ENCODE measurements at regions not wholly inside any gene's neighbourhood (a gene's known extent, or its start where the extent isn't known, plus 50 kb on each side); places are given as distances from the start of the nearest gene placed in this dataset.

- no peak overlapping the region for H3K4me3 ChIP-seq (ENCODE audit: low read depth, low read length, poor library complexity, severe bottlenecking)
- TF ChIP-seq EZH2 (IDR thresholded peaks at IDR 0.05; ENCODE audit: borderline replicate concordance, low read depth, low read length, poor library complexity, severe bottlenecking), result no peak
- no peak for TF ChIP-seq CTCF (conservative IDR thresholded peaks at IDR 0.05; ENCODE audit: low read depth, low read length)
- no peaks in the 10 kb centered on the region for H3K36me3 ChIP-seq (ENCODE audit: insufficient read depth, low read length, poor library complexity, severe bottlenecking)
- ChIA-PET POLR2A (ENCODE audit: low non-redundant PET) (interaction anchor here (0.5 kb wide), 1 partner anchor 57 kb away, joined by 3 read pairs; no protein-coding TSS in a partner anchor), CTCF (no interaction called here)
- no TSS peak for BruUV-seq (replicated peaks)
- no peaks in the 10 kb centered on the region for H3K27me3 ChIP-seq (replicated peaks; ENCODE audit: insufficient read depth, low read depth, low read length, poor library complexity)
- no peak for DNase-seq (ENCODE audit: low spot score)
- H3K4me1 ChIP-seq (ENCODE audit: insufficient read depth, low read length, poor library complexity, severe bottlenecking), result no peaks in the 10 kb centered on the region
- intact Hi-C loops (cut with micrococcal nuclease; ENCODE audit: unreplicated experiment), result no loop called here
- H3K27ac ChIP-seq (ENCODE audit: low read depth, low read length, poor library complexity, severe bottlenecking), result no peak overlapping the region
- H3K9me3 ChIP-seq (ENCODE audit: low read depth, low read length, poor library complexity, severe bottlenecking), result no peaks in the 10 kb centered on the region
Observed at GRCh38 chr1:234666761-234667160, 56.8 kb upstream of the IRF2BP2 start.

GRCh38 chr1:234665975-234666605 lies 56.1 kb upstream of the IRF2BP2 start:
- Histone ChIP-seq H3K36me3 (ENCODE audit: insufficient read depth, low read length, poor library complexity, severe bottlenecking) (no peaks in the 10 kb centered on the region), H3K27me3 (replicated peaks; ENCODE audit: insufficient read depth, low read depth, low read length, poor library complexity) (no peaks in the 10 kb centered on the region), H3K4me1 (ENCODE audit: insufficient read depth, low read length, poor library complexity, severe bottlenecking) (no peaks in the 10 kb centered on the region), H3K4me3 (ENCODE audit: low read depth, low read length, poor library complexity, severe bottlenecking) (no peak overlapping the region), H3K27ac (ENCODE audit: low read depth, low read length, poor library complexity, severe bottlenecking) (no peak overlapping the region), H3K9me3 (ENCODE audit: low read depth, low read length, poor library complexity, severe bottlenecking) (no peaks in the 10 kb centered on the region)
- intact Hi-C loops (cut with micrococcal nuclease; ENCODE audit: unreplicated experiment), result no loop called here
- no peak for DNase-seq (ENCODE audit: low spot score)
- BruUV-seq (replicated peaks), result no TSS peak
- TF ChIP-seq EZH2 (IDR thresholded peaks at IDR 0.05; ENCODE audit: borderline replicate concordance, low read depth, low read length, poor library complexity, severe bottlenecking) (no peak), CTCF (conservative IDR thresholded peaks at IDR 0.05; ENCODE audit: low read depth, low read length) (no peak)
- ChIA-PET CTCF (no interaction called here), POLR2A (ENCODE audit: low non-redundant PET) (interaction anchor here (0.5 kb wide), 1 partner anchor 58 kb away, joined by 3 read pairs; no protein-coding TSS in a partner anchor)

- no peak overlapping the region for H3K27ac ChIP-seq (ENCODE audit: low read depth, low read length, poor library complexity, severe bottlenecking)
- POLR2A ChIA-PET (ENCODE audit: low non-redundant PET), result no interaction called here
- no peaks in the 10 kb centered on the region for H3K4me1 ChIP-seq (ENCODE audit: insufficient read depth, low read length, poor library complexity, severe bottlenecking)
- no peak for TF ChIP-seq EZH2 (IDR thresholded peaks at IDR 0.05; ENCODE audit: borderline replicate concordance, low read depth, low read length, poor library complexity, severe bottlenecking)
- TF ChIP-seq CTCF (conservative IDR thresholded peaks at IDR 0.05; ENCODE audit: low read depth, low read length), result no peak
- no TSS peak for BruUV-seq (replicated peaks)
- CTCF ChIA-PET, result no interaction called here
- DNase-seq (ENCODE audit: low spot score), result no peak
- no peaks in the 10 kb centered on the region for H3K27me3 ChIP-seq (replicated peaks; ENCODE audit: insufficient read depth, low read depth, low read length, poor library complexity)
- no peak overlapping the region for H3K4me3 ChIP-seq (ENCODE audit: low read depth, low read length, poor library complexity, severe bottlenecking)
- no peaks in the 10 kb centered on the region for H3K9me3 ChIP-seq (ENCODE audit: low read depth, low read length, poor library complexity, severe bottlenecking)
- intact Hi-C loops (cut with micrococcal nuclease; ENCODE audit: unreplicated experiment), result no loop called here
- no peaks in the 10 kb centered on the region for H3K36me3 ChIP-seq (ENCODE audit: insufficient read depth, low read length, poor library complexity, severe bottlenecking)
Observed at GRCh38 chr1:234662148-234662547, 52.2 kb upstream of the IRF2BP2 start.
